Stomach smooth muscle (tissue), 2 donors: ENCODE measurements at regions not wholly inside any gene's neighbourhood (a gene's known extent, or its start where the extent isn't known, plus 50 kb on each side); places are given as distances from the start of the nearest gene placed in this dataset.
"Not testable (repeated sequence)": the region's sequence is repeated elsewhere in the genome, so short reads cannot be mapped to it uniquely, and the experiment has no call there.

ENCODE experiments used
- H3K27ac ChIP-seq: one replicate; pipeline ENCODE4 v1.7.0; 2013; ENCODE audit warnings: mild to moderate bottlenecking, low read length, inconsistent platforms
- H3K27me3 ChIP-seq, 2 donors: one replicate each; pipeline ENCODE4 v1.7.0; 2013; ENCODE audit warnings: low read length in 2 of 2; ENCODE audit not compliant: insufficient read depth in 2 of 2, control insufficient read depth in 1 of 2
- H3K36me3 ChIP-seq, 2 donors: one replicate each; pipeline ENCODE4 v1.7.0; 2013; ENCODE audit warnings: low read length in 2 of 2; ENCODE audit not compliant: control insufficient read depth in 2 of 2, insufficient read depth in 2 of 2
- H3K4me1 ChIP-seq: one replicate; pipeline ENCODE4 v1.7.0; 2013; ENCODE audit warnings: low read length; ENCODE audit not compliant: control insufficient read depth, insufficient read depth
- H3K4me3 ChIP-seq, 2 donors: one replicate each; pipeline ENCODE4 v1.7.0; 2013; ENCODE audit warnings: low read length in 2 of 2
- H3K9ac ChIP-seq, 2 donors: one replicate each; pipeline ENCODE4 v1.7.0; 2013; ENCODE audit warnings: low read length in 2 of 2, mild to moderate bottlenecking in 1 of 2
- H3K9me3 ChIP-seq, 2 donors: one replicate each; pipeline ENCODE4 v1.7.0; 2013; ENCODE audit warnings: low read length in 2 of 2; ENCODE audit not compliant: control insufficient read depth in 2 of 2
- donor health status: healthy.
- donor health status: Pancreatic carcinoma.

- H3K9ac ChIP-seq: no peak overlapping the region
- no peaks in the 10 kb centered on the region for H3K36me3 ChIP-seq
- peaks cover 6 to 7% of the 10 kb centered on the region in 2 donors for H3K9me3 ChIP-seq
- no peaks in the 10 kb centered on the region for H3K4me1 ChIP-seq
- H3K27me3 ChIP-seq: peaks cover 5 to 15% of the 10 kb centered on the region in 2 donors
- no peak overlapping the region for H3K4me3 ChIP-seq
- H3K27ac ChIP-seq: no peak overlapping the region
These were observed 90.2 kb downstream of the CPZ start for GRCh38 chr4:8682725-8683124.

- Histone ChIP-seq H3K27ac (no peak overlapping the region), H3K36me3 (no peaks in the 10 kb centered on the region), H3K9me3 (peaks cover 6 to 7% of the 10 kb centered on the region in 2 donors), H3K4me3 (no peak overlapping the region), H3K4me1 (no peaks in the 10 kb centered on the region), H3K27me3 (peaks cover 5 to 13% of the 10 kb centered on the region in 2 donors), H3K9ac (no peak overlapping the region)
These were observed 89.7 kb downstream of the CPZ start for GRCh38 chr4:8682296-8682695.

- peaks cover 6 to 9% of the 10 kb centered on the region in 2 donors for H3K9me3 ChIP-seq
- no peak overlapping the region for H3K4me3 ChIP-seq
- no peaks in the 10 kb centered on the region for H3K36me3 ChIP-seq
These were observed 88.8 kb downstream of the CPZ start for GRCh38 chr4:8681391-8681790.

GRCh38 chr4:8679032-8679431, 86.5 kb downstream of the CPZ start:
- H3K27me3 ChIP-seq: peaks cover 3 to 9% of the 10 kb centered on the region in 2 donors
- H3K9me3 ChIP-seq: peaks cover 6 to 7% of the 10 kb centered on the region in 2 donors
- no peak overlapping the region for H3K9ac ChIP-seq
- H3K4me3 ChIP-seq: no peak overlapping the region
- no peaks in the 10 kb centered on the region for H3K4me1 ChIP-seq
- H3K27ac ChIP-seq: no peak overlapping the region
- H3K36me3 ChIP-seq: no peaks in the 10 kb centered on the region

More at GRCh38 chr4:8681391-8681790, 88.8 kb downstream of the CPZ start:
- H3K27me3 ChIP-seq: peaks cover 5 to 11% of the 10 kb centered on the region in 2 donors
- no peak overlapping the region for H3K27ac ChIP-seq
- no peaks in the 10 kb centered on the region for H3K4me1 ChIP-seq
- no peak overlapping the region for H3K9ac ChIP-seq

GRCh38 chr4:8676676-8677075, 84.1 kb downstream of the CPZ start:
- Histone ChIP-seq H3K27ac (no peak overlapping the region), H3K4me3 (no peak overlapping the region), H3K4me1 (no peaks in the 10 kb centered on the region), H3K36me3 (no peaks in the 10 kb centered on the region), H3K9me3 (peaks cover 0 to 7% of the 10 kb centered on the region in 2 donors), H3K27me3 (peaks cover 0 to 7% of the 10 kb centered on the region in 2 donors), H3K9ac (no peak overlapping the region)

GRCh38 chr4:8675906-8676305, 83.3 kb downstream of the CPZ start:
- Histone ChIP-seq H3K9me3 (peaks cover 0 to 7% of the 10 kb centered on the region in 2 donors), H3K9ac (no peak overlapping the region), H3K4me3 (no peak overlapping the region), H3K27me3 (peaks cover 0 to 11% of the 10 kb centered on the region in 2 donors), H3K36me3 (no peaks in the 10 kb centered on the region), H3K27ac (no peak overlapping the region), H3K4me1 (no peaks in the 10 kb centered on the region)

- peaks cover 0 to 11% of the 10 kb centered on the region in 2 donors for H3K27me3 ChIP-seq
- no peak overlapping the region for H3K4me3 ChIP-seq
- H3K9ac ChIP-seq: no peak overlapping the region
- peaks cover 0 to 7% of the 10 kb centered on the region in 2 donors for H3K9me3 ChIP-seq
- H3K36me3 ChIP-seq: no peaks in the 10 kb centered on the region
- H3K4me1 ChIP-seq: no peaks in the 10 kb centered on the region
- H3K27ac ChIP-seq: no peak overlapping the region
These were observed 82.8 kb downstream of the CPZ start for GRCh38 chr4:8675383-8675782.

GRCh38 chr4:8674311-8674885, 81.8 kb downstream of the CPZ start:
- Histone ChIP-seq H3K27me3 (peaks cover 0 to 9% of the 10 kb centered on the region in 2 donors), H3K27ac (no peak overlapping the region), H3K36me3 (no peaks in the 10 kb centered on the region), H3K9ac (no peak overlapping the region), H3K4me1 (no peaks in the 10 kb centered on the region), H3K9me3 (peaks cover 0 to 7% of the 10 kb centered on the region in 2 donors), H3K4me3 (no peak overlapping the region)

GRCh38 chr4:8673106-8673505, 80.5 kb downstream of the CPZ start:
- not testable (repeated sequence) for H3K4me3 ChIP-seq, H3K27me3 ChIP-seq, H3K27ac ChIP-seq, H3K4me1 ChIP-seq, H3K9me3 ChIP-seq, H3K9ac ChIP-seq, H3K36me3 ChIP-seq

GRCh38 chr4:8672486-8672885, 79.9 kb downstream of the CPZ start:
- no peak overlapping the region for H3K4me3 ChIP-seq
- no peaks in the 10 kb centered on the region for H3K36me3 ChIP-seq
- no peak overlapping the region for H3K9ac ChIP-seq
- H3K27me3 ChIP-seq: peaks cover 0 to 9% of the 10 kb centered on the region in 2 donors
- H3K4me1 ChIP-seq: no peaks in the 10 kb centered on the region
- no peak overlapping the region for H3K27ac ChIP-seq
- H3K9me3 ChIP-seq: peaks cover 3 to 4% of the 10 kb centered on the region in 2 donors

GRCh38 chr4:8671712-8672290, 79.2 kb downstream of the CPZ start:
- Histone ChIP-seq H3K4me1 (no peaks in the 10 kb centered on the region), H3K27ac (no peak overlapping the region), H3K4me3 (no peak overlapping the region), H3K36me3 (no peaks in the 10 kb centered on the region), H3K9me3 (peaks cover 3 to 4% of the 10 kb centered on the region in 2 donors), H3K9ac (no peak overlapping the region), H3K27me3 (peaks cover 0 to 9% of the 10 kb centered on the region in 2 donors)
